ENCODE measurements at regions not wholly inside any gene's neighbourhood (a gene's known extent, or its start where the extent isn't known, plus 50 kb on each side); places are given as distances from the start of the nearest gene placed in this dataset.

DNA sequence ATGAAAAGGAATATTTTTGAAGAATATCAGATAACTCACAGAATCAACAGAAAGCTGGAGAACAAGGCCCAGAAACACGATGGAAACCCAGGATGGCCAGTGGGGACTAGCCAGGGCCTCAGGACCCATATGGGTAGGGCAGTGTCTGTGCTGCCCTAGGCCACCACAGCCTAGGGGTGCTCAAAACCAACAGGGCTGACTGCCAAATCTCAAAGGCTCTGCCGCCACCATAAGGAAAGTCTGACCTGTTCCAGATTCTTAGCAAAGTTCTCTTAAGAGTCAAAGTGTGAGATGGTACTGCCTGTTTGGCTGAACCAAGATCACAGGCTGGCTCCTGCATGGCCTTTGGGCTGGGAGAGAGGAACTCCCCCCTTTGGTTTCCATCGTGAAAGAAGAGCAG, 164.7 kb upstream of the CTTNBP2NL start:
- no peak for DNase-seq

DNA sequence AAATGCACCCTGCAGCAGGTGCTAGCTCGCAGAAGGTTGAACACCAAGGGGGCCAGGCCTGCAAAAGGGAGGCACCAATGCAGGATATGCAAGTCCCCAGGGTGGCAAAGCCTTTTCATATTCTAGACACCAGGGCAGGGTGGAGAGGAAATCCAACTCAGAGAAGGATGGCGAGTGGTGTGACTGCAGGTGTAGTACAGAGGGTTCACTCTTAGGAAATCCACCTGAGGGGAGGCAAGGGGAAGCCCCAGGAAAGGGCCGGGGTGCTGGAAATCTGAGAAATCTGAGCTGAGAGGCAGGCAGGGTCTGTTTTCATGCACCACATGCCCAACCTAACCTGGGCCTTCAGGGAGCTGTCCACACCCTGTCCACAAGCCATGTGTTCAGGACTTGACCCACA, 163.2 kb upstream of the CTTNBP2NL start:
- no peak for DNase-seq

DNA sequence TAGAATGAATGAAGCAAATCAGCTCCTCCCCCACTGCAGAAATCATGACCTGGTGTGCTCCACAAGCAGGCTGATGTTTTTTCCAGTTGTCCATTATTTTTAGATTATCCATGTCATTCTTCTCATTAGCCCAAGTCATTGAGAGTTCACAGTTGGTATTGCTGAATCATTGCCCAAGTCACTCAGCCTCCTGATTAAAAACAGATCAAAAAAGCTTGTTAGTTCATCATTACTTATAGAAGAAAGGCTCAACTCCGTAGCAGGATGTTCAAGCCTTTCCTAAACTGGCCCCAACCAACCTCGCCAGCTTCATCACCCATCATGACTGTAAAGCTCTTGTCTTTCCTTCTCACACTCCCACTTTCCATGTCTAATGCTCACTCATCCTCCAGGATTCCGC, 161.3 kb upstream of the CTTNBP2NL start:
- DNase-seq: no peak

DNA sequence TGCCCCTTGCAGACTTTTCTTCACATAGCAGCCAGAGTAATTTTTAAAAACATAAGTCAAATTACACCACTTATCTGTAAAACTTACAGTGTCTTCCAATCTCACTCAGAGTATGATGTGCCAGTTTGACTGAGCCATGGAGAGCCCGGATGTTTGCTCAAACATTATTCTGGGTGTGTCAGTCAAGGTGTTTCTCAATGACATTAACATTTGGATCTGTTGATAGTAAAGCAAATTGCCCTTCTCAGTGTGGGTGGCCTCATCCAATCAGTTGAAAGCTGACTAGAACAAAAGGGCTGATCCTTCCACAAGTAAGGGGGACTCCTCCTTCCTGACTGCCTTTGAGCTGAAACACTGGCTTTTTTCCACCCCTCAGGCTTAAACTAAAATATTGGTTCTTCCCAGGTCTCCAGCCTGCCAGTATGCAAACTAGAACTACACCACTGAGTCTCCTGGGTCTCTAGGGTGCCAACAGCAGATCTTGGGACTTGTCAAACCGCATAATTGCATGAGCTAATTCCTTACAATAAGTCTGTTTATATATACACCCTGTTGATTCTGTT, 157.9 kb upstream of the CTTNBP2NL start:
- no peak for DNase-seq

DNA sequence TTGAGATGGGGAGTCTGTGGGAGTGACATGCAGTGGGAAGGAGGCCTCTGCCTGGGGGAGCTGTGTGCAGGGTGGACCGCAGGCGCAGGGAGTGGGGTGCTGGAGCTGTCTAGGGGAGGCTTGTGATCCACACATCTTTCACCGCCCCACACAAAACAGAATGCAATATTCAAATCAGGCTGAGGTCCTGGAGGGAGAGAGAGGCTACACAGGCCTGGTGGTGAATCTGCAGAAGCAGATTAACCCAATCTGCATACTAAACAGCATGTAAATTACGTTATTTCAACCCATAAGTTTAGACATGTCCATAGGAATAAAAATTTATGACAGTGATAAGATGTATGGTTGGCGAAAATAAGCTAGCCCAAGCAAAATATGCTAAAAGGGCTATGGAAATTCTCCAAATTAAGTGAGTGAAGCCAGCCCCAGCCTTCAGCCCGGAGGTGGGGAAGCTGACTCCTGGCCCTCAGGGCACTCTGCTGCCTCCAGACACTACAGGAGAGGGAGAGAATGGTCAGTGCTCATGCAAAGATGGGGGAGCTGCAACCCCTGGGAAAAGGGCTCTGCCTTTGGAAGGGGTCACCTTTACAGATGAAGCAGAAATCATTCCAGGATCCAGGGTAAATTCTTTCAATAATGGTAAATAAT, 156.2 kb upstream of the CTTNBP2NL start:
- DNase-seq: no peak

DNA sequence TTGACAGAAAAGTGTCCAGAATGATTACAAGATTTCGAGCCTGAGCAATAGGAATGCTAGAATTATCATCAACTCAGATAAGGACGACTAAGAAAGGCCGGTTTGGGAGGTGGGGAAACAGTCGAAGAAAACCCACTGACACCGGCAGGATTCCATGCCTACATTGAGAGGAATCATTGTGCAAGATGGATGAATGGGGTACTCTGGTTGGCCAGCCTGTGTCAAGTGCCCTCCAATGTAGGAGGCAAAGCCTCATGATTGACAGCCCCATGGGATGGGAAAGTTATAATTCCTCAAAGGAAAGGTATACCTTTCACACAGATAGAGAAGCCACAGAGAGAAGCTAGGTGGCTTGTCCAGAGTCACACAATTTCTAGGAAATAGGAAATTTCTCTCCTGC, 153.5 kb upstream of the CTTNBP2NL start:
- no peak for DNase-seq

DNA sequence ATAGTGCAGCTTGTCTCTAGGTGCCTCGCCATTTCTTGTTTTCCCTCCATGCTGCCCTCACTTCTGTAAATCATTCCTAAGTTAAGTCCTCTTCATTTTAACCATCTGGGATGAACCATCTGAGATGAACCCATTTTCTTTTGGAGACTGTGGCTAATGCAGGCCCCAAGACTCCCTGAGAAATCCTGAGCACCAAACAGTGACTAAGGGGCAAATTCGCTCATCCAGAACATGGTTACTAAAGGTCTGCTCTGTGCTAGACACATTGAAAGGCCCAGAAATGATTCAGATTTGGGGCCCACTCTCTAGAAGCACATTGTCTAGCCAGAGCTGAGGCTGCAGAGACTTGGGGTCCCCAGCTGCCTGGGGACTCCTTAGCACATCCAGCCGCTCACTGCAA, 151.9 kb upstream of the CTTNBP2NL start:
- DNase-seq: no peak

DNA sequence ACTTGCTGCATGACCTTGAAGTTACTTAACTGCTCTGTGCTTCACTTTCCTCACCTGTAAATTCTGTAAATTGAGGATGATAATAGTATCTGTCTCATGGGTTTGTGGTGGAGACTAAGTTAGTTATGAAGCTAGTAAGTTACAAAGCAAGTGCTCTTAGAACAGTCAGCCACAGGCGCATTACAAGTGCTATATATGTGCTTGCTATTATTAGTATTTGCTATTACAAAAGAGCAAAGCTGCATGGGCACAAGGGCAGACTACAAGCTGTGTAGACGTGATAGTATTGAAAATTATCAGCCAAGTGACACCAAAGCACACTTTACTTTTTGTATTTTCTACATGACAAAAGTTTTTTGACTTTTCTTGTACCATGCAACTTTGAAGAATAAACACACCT, 150.9 kb upstream of the CTTNBP2NL start:
- no peak for DNase-seq

DNA sequence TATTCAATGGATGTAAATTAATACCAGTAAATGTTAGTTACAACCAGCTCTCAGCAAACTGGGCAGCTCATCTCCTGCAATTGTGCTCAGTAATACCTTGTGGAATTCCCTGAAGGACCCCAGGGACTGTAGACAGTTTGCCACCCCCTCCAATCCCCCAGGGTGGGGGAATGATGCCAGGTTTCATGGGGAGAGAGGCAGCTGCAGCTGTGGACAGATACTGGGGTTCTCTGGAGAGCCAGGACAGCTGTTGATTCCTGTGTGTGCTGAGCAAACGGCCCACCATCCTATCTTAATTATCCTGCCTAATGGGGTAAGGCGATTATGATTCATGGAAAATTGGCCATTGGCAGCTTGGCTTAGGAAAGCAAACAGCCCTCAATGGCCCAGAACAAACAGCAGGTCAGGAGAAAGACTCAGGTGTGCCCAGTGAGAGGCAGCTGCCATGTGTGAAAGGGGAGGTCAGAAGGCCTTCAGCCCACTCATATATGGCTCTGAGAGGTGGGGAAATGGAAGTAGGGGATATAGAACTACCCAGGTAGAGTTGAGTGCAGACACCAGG, 148.9 kb upstream of the CTTNBP2NL start:
- no peak for DNase-seq

DNA sequence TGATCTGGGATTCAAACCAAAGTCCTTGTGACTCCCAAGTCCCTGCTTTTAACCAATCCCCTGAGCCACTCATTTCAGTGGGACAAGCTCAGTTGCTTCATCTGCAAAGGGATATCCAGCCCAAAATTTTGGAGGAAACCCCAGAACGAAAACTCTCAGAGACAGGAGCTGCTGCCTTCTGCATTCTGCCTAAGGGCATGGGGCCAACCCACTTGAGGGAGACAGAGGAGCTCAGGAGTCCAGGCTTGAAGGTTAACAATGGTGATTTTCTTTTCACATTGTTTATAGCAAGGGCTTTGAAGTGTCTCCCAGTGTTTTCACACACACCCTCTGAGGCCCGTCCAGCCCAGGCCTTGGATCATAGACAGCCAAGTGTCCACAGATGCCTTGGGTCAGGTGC, 148.1 kb upstream of the CTTNBP2NL start:
- no peak for DNase-seq

DNA sequence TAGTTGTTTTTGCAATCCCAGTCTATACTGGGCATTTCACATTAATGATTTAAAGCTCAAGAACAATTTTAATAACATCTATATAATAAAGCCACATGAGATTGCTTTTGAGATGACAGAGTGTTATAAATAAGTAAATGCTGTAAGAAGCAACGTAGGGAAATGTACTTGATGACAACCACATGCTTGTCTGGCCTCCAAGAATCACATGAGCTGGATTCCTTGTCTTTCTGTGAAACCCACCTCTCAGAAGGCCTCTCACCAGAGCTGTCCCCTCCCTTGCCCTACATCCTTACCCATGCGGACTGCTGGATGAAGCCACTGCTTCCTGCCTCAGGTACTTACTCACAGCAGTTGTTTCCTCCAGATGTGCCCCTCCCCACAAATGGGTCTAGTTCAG, 145.1 kb upstream of the CTTNBP2NL start:
- no peak for DNase-seq

DNA sequence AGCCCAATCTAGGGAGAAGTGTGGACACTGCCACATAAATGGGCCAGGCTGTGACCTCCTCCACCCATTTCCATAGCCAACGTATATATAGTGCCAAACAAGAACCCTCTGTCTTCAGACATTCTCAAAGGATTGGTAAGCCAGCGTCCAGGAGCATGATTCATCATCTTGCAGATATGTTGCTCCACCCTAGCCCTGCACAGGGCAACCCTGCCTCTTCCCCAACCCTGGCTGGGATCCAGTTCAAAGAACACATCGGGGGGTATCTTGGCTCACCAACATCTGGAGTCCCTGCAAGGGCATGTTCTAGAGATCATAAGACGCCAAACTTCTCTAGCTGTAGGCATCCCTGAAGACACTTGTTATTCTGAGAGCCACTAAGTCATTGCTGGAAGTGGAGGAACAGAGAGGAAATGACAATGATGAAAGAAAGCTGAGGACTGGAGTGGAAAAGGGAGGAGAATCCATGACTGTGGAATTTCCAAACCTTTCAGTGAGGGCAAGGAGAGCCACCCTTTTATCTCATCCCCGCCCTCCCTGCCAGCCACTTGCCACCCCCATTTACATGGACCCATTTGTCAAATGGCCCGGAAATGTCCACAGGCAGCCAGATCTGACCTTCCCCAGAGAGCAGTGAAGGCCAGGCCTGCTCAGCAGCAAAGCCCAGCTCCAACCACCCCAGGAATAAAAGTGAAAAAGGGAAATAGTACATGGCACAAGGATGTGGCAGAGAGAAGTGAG, 144.1 kb upstream of the CTTNBP2NL start:
- DNase-seq: no peak

DNA sequence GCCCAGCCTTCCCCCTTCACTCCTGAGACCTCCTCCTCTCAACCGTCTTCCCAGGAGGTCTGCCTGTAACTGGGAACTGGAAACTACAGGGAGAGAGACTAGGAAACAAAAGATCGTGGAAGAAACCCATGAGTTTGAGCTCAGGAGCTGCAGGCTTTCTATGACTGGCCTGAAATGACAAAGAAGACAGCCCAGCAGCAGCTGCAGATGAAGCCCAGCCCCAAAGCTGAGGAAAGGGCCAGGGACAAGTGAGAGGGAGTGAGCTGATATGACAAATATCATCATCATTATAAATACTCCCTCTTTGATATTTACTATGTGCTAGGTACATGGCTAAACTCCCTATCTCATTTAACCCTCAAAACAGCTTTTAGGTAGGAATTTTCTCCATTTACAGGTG, 142.6 kb upstream of the CTTNBP2NL start:
- no peak for DNase-seq

DNA sequence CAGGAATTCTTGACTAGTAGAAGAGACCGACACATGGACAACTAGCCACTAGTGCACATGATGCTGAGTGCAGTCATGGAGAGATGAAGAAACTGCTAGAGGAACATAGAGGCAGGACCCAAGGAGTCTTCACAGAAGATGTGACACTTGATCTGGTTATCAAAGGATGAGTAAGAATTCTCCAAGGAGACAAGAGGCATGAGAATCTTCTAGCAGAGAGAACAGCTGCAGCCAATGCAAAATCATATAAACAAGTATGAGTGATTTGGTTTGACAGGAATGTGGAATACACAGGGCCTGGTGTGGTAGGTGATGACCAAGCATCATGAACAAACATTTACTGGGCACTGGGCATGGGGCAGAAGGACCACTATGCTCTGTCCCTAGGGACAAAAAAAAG, 140.9 kb upstream of the CTTNBP2NL start:
- DNase-seq: no peak

DNA sequence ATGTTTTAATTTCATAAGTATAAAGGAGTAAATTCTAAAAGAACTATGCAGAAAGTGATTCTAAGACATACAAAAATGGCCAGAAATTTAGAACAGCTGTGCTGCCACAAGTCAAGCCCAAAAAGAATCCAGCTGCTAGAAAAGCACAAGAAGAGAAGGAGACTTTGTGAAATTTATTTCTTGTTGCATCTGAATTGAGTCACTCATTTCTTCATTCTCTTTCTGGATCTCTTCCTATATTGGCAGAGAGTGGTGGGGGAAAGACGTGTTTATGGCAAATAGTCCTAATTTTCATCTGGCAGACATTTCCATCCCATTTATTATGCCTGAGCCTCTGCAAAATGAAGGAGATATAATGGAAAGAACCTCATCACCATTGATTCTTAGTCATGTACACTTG, 139.6 kb upstream of the CTTNBP2NL start:
- DNase-seq: no peak

DNA sequence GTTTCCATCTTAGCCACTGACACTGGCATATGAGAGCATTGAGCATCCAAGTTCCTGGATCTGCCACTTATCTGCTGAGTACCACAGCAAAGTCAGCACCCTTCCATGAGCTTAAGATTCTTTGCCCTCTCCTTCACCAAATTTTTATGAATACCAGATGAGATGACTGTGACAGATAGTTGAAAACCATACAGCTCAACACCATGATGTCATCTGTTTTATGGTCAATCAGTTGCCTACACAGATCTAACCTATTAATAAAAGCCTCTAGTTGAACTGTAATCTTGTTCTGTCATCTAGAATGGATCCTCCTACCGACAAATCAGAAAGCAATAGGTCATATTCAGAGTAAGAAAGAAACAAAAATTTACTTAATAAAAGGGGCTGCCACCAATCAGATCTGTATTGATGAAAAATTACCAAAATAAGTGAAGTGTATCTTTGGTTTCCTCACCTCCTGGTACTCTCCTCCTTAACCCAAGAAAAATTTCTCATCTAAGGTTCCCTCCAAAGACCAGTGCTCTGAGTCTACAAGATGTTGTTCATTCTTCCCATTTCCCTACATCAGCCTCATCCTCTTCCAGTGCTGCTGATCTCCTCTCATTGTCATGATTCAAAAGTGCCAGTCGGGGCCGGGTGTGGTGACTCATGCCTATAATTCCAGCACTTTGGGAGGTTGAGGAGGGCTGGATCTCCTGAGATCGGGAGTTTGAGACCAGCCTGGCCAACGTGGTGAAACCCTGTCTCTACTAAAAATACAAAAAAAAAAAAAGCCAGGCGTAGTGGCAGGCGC, 138.8 kb upstream of the CTTNBP2NL start:
- DNase-seq: no peak

DNA sequence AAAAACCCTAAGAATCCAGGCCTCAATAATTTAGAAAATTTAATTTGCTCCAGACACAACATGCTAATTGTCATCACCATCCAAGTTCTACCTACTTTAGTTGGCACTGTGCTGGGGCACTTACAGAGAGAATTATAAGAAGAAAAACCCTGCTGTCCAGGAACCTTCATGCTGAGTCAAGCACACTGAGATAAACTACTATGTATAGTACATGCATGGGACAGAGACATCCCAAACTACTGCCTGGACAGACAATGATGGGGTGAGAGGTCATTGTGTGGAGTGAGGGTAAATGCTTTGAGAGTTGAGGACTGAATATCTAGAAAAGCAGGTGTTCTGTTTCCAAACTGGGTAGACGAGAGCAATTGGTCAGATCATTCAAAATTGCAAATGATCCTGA, 135.3 kb upstream of the CTTNBP2NL start:
- no peak for DNase-seq

DNA sequence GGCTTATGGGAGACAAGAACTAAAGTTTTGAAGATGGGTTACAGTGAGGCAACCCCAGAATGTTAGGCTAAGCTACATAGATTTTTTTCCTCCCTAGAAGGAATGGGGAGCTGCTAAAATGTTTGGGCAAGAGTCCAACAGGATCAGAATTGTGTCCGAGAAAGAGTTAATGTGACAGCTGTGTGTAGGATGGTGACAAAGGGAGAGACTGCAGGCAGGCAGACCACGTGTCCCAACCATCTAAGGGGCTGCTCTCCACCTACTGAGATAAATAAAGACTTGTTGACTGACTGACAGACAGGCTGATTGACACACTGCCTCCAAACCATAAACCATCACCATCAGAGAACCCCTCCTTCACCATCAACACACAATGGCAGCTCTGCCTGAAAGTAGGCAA, 133.7 kb upstream of the CTTNBP2NL start:
- DNase-seq: no peak

DNA sequence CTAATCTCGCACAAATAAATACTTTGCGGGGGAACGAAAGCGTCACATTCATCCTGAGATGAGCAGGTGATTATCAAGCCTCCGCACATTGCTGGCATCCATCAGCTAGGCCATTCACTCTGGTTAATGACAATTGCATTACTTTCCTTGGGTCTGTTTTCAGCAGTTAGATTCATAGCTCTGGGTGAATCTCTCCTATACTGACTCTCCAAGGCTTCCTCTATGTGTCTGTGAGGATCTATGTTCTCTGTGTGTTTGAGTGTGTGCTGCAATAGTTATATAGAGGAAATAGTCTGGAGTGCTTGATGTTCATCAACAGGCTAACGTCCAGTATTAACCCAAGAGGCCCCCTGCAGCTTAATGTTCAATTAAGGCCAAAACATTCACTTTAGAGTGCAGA, 133.0 kb upstream of the CTTNBP2NL start:
- DNase-seq: no peak

DNA sequence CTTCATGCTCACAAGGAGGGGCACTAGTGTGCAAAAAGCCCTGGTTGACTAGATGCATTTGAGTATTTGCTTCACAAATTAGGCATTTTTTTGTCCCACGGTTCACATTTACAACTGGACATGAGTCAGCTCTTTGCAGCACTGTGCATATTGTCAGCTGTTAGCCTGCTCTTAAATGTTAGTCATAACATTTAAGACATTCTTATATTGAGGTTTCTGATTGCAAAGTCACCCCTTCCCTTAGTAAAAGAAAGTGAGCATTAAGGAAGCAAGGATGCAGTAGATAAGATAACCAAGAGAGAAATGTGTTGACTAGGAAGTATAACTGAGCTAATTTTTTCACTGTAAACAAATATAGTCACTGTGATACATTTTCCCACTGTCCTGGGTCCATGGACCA, 132.6 kb upstream of the CTTNBP2NL start:
- no peak for DNase-seq

DNA sequence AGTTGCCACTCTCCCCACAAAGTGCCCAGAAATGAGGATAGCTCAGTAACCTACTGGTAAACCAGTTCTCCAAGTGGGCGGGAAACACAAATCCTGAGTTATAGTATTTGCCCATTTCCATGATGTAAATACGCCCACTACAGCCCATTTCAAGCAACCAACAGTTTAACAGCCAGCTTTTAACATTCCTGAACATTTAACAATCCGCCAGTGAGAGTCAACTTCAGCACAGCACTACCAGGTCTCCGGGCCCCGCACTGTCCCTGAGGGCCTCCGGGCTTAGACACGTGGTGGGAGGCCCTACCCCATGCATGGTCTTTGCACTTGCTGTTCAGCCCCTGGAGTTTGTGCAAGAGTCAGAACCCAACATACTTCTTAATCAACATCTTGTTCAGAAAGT, 132.0 kb upstream of the CTTNBP2NL start:
- DNase-seq: no peak

DNA sequence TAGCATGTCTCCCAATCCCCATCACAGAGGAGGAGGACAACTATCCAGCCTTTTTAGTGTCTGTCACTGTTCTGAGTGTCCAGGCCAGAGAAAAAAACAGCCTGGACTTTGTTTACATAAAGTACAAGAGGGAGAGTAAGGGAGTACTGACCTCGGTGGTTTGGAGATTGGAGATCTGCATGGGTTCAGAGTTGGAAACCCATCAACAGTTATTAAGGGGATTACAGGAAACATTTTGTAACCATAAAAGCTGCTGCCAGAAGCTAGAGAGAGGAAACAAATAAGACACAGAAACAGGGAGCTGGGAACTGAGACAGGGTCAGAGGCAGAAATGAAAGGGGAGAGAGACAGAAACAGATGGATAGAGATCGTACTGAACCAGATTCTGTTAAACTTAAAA, 131.5 kb upstream of the CTTNBP2NL start:
- DNase-seq: no peak

DNA sequence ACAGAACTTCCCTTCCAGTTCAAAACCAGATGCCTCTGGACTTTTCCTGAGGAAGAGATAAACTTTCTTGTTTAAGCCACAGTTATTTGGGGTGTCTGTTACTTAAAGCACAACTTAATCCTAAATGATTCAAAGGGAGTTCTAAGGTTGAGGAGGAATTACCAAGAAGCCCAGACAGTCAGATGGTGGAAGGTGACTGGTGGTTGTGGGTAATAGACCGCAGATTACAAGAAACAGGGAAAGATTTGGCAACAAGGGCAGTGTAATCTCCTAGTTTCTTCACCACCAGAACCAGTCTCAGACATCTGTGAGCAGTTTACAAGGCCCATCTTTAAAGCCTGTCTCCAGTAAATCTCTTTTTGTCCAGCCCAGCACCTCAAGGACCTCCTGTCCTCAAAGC, 130.1 kb upstream of the CTTNBP2NL start:
- DNase-seq: no peak

DNA sequence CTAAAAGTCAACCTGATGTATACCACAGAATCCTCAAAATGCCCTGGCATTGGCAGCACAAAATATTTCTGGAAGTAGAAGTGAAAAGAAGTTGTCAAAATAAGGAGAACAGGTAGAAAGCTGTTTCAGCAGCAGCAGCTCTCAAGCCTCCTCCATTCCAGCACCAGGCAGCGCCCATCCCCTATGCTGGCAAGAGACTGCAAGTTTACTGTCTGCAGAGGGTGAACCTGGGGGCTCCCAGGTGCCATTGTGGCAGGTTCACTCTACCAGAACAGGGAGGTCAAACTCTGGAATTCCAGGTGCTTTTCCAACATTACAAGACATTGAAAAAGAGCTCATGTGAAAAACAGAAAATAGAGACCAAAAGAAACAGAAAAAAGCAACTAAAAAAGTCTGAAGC, 128.8 kb upstream of the CTTNBP2NL start:
- no peak for DNase-seq
